GM13977 (cell line): ENCODE measurements at regions not wholly inside any gene's neighbourhood (a gene's known extent, or its start where the extent isn't known, plus 50 kb on each side); places are given as distances from the start of the nearest gene placed in this dataset.

ENCODE experiments used
- DNase-seq: peaks from one replicate; pipeline ENCODE4 v3.0.0; 2012; ENCODE audit warnings: low spot score
- CTCF ChIP-seq: IDR thresholded peaks from 2 replicates; pipeline ENCODE4 v1.5.1; 2012; ENCODE audit warnings: mild to moderate bottlenecking, control low read depth; ENCODE audit not compliant: insufficient read depth; ENCODE audit errors: extremely low read depth, missing control alignments
- in situ Hi-C: fragments of 300-500 bp; cut with MboI; formaldehyde crosslinking; loops from one replicate; pipeline ENCODE4 v1.12.0; 2022; ENCODE audit warnings: low sequenced_read_pairs, low pct_unique_long_range_greater_than_20kb, mixed read lengths, inconsistent platforms; ENCODE audit not compliant: unreplicated experiment

GRCh38 chr21:41048145-41048544 lies 119.8 kb upstream of the BACE2 start:
- in situ Hi-C loops = no loop called here
- no peak for TF ChIP-seq CTCF

GRCh38 chr21:41048623-41049022 lies 119.3 kb upstream of the BACE2 start:
- in situ Hi-C loops = no loop called here
- TF ChIP-seq CTCF = no peak
- DNase-seq = no peak

More at GRCh38 chr21:41048145-41048544, 119.8 kb upstream of the BACE2 start:
- DNase-seq = no peak

- in situ Hi-C loops = no loop called here
- no peak for TF ChIP-seq CTCF
- no peak for DNase-seq
Observed at GRCh38 chr21:41052820-41053555, 115.0 kb upstream of the BACE2 start.

- TF ChIP-seq CTCF = no peak
- in situ Hi-C loops = no loop called here
- no peak for DNase-seq
Observed at GRCh38 chr21:41054018-41054578, 113.9 kb upstream of the BACE2 start.

- no peak for TF ChIP-seq CTCF
- in situ Hi-C loops = no loop called here
- DNase-seq = no peak
Observed at GRCh38 chr21:41055266-41055665, 112.7 kb upstream of the BACE2 start.

- in situ Hi-C loops = no loop called here
- TF ChIP-seq CTCF = no peak
- no peak for DNase-seq
Observed at GRCh38 chr21:41059871-41060270, 108.1 kb upstream of the BACE2 start.
